HCT116 (cell line): ENCODE measurements at regions not wholly inside any gene's neighbourhood (a gene's known extent, or its start where the extent isn't known, plus 50 kb on each side); places are given as distances from the start of the nearest gene placed in this dataset.

Experiments used
- ATAC-seq: fragments of 200-7000 bp; cut with Tn5 transposase; 2 replicates; pipeline ENCODE4 v1.9.1; 2020; ENCODE audit warnings: mild to moderate bottlenecking, moderate library complexity
- BruUV-seq: library from RNA; stranded (reverse); fragments of 400-500 nt; replicated peaks from 2 replicates; lab custom pipeline; 2021; lab: Mats Ljungman, UMichigan
- CTCF ChIA-PET: fragments of 300-600 bp; sonication (Branson Sonifier 250); formaldehyde crosslinking; loops from one replicate; lab custom pipeline; 2021; ENCODE audit warnings: antibody characterized with exemption; lab: Charles Lee
- POLR2A ChIA-PET: fragments of 300-600, 350-600 bp; sonication (Branson Sonifier 250); formaldehyde crosslinking; loops from one replicate; lab custom pipeline; 2021; ENCODE audit warnings: antibody characterized with exemption; lab: Charles Lee
- RAD21 ChIA-PET, 2 experiments: fragments of 300-600 bp; sonication (Branson Sonifier 250); formaldehyde crosslinking; loops; one replicate each; lab custom pipeline; 2023; ENCODE audit warnings: low total read pairs in 2 of 2; ENCODE audit not compliant: uncharacterized antibody in 2 of 2, unreplicated experiment in 2 of 2, low non-redundant PET in 1 of 2; lab: Charles Lee
- DNase-seq: peaks from one replicate; pipeline ENCODE4 v3.0.0-alpha.2; 2010; ENCODE audit warnings: low read depth, low spot score
- H2AFZ ChIP-seq: fragments of 200-600 bp; shearing (Covaris generic), sonication (generic); 2 replicates; pipeline ENCODE4 v1.6.1; 2017; ENCODE audit warnings: low read depth, mixed run types, mixed read lengths, antibody characterized with exemption, low read length; ENCODE audit not compliant: poor library complexity, severe bottlenecking
- H3K27ac ChIP-seq: 2 replicates; pipeline ENCODE4 v1.5.1; 2012; ENCODE audit warnings: low read depth, low read length
- H3K27me3 ChIP-seq: fragments of 200-600 bp; sonication (generic); 2 replicates; pipeline ENCODE4 v1.6.1; 2016; ENCODE audit warnings: mixed run types, low read length, mixed read lengths; ENCODE audit not compliant: insufficient read depth
- H3K36me3 ChIP-seq, 2 experiments: fragments of 200-500 bp in 1 of 2; fragments of 200-600 bp in 1 of 2; sonication (Bioruptor generic) in 1 of 2; sonication (generic) in 1 of 2; 2 replicates each; pipeline versions ENCODE4 v1.5.1 to v1.6.1; 2014 to 2016; ENCODE audit warnings: low read length in 2 of 2, inconsistent platforms in 1 of 2, mixed read lengths in 1 of 2, mixed run types in 1 of 2; ENCODE audit not compliant: insufficient read depth in 2 of 2, control insufficient read depth in 1 of 2
- H3K4me1 ChIP-seq, 2 experiments: fragments of 200-600 bp in 1 of 2; sonication (generic) in 1 of 2; 2 replicates each; pipeline versions ENCODE4 v1.5.1 to v1.6.1; 2012 to 2017; ENCODE audit warnings: low read length in 2 of 2, inconsistent platforms in 1 of 2, mild to moderate bottlenecking in 1 of 2, mixed read lengths in 1 of 2, mixed run types in 1 of 2, moderate library complexity in 1 of 2; ENCODE audit not compliant: insufficient read depth in 2 of 2, control insufficient read depth in 1 of 2
- H3K4me2 ChIP-seq: fragments of 200-600 bp; sonication (generic); 2 replicates; pipeline ENCODE4 v1.6.1; 2017; ENCODE audit warnings: mixed run types, low read length, mixed read lengths
- H3K4me3 ChIP-seq, 2 experiments: fragments of 200-600 bp in 1 of 2; sonication (generic) in 1 of 2; replicated peaks in 1 of 2; 2 replicates each; pipeline ENCODE4 v1.5.1; 2011 to 2016; ENCODE audit warnings: low read length in 2 of 2, control low read depth in 1 of 2, low read depth in 1 of 2, mild to moderate bottlenecking in 1 of 2, mixed read lengths in 1 of 2, mixed run types in 1 of 2
- H3K79me2 ChIP-seq: fragments of 200-600 bp; sonication (generic); 2 replicates; pipeline ENCODE4 v1.6.1; 2017; ENCODE audit warnings: mild to moderate bottlenecking, mixed run types, low read length, moderate library complexity, mixed read lengths; ENCODE audit not compliant: insufficient read depth
- H3K9ac ChIP-seq: fragments of 200-600 bp; sonication (generic); 2 replicates; pipeline ENCODE4 v1.6.1; 2016; ENCODE audit warnings: low read length, mixed read lengths
- H3K9me2 ChIP-seq: fragments of 200-600 bp; sonication (generic), shearing (Covaris generic); 2 replicates; pipeline ENCODE4 v1.6.1; 2017; ENCODE audit warnings: mixed run types, mild to moderate bottlenecking, moderate library complexity; ENCODE audit not compliant: insufficient read depth
- H3K9me3 ChIP-seq, 2 experiments: fragments of 200-500 bp in 1 of 2; fragments of 200-600 bp in 1 of 2; sonication (Bioruptor generic) in 1 of 2; sonication (generic) in 1 of 2; 2 replicates each; pipeline ENCODE4 v1.6.1; 2014 to 2017; ENCODE audit warnings: low read length in 2 of 2, mixed read lengths in 2 of 2, inconsistent platforms in 1 of 2, low read depth in 1 of 2, mild to moderate bottlenecking in 1 of 2, mixed run types in 1 of 2, moderate library complexity in 1 of 2; ENCODE audit not compliant: control insufficient read depth in 1 of 2, insufficient read depth in 1 of 2
- H4K20me1 ChIP-seq: fragments of 200-600 bp; sonication (generic), shearing (Covaris generic); 2 replicates; pipeline ENCODE4 v1.6.1; 2017; ENCODE audit warnings: mixed run types, mild to moderate bottlenecking, moderate library complexity; ENCODE audit not compliant: insufficient read depth
- CBX3 ChIP-seq: IDR thresholded peaks from 2 replicates; pipeline ENCODE4 v1.6.1; 2012; ENCODE audit warnings: low read depth
- CEBPB ChIP-seq: IDR thresholded peaks from 2 replicates; pipeline ENCODE4 v1.6.1; 2012; ENCODE audit warnings: low read depth
- ELF1 ChIP-seq: IDR thresholded peaks from 2 replicates; pipeline ENCODE4 v1.6.1; 2012; ENCODE audit warnings: low read depth, borderline replicate concordance
- EZH2 ChIP-seq: fragments of 200-600 bp; sonication (generic); IDR thresholded peaks from 2 replicates; pipeline ENCODE4 v1.6.1; 2017; ENCODE audit warnings: antibody characterized with exemption, mixed run types
- EZH2phosphoT487 ChIP-seq: fragments of 200-600 bp; IDR thresholded peaks from 2 replicates; pipeline ENCODE4 v1.6.1; 2018; ENCODE audit warnings: antibody characterized with exemption, borderline replicate concordance
- FOSL1 ChIP-seq: IDR thresholded peaks from 2 replicates; pipeline ENCODE4 v1.6.1; 2012; ENCODE audit warnings: low read depth
- POLR2A ChIP-seq: IDR thresholded peaks from 2 replicates; pipeline ENCODE4 v1.7.0; 2011; ENCODE audit warnings: borderline replicate concordance; ENCODE audit not compliant: insufficient read depth, insufficient read length; ENCODE audit errors: extremely low read depth
- SRF ChIP-seq: IDR thresholded peaks from 2 replicates; pipeline ENCODE4 v1.6.1; 2012; ENCODE audit warnings: low read depth
- intact Hi-C: fragments of 100-400 bp; cut with micrococcal nuclease; formaldehyde crosslinking; loops from 2 replicates; pipeline ENCODE4 v1.10.0; 2022
- TF ChIP-seq, protein P1 (sequence below): IDR thresholded peaks from 2 replicates; pipeline ENCODE4 v1.6.1; 2012; ENCODE audit warnings: low read depth
- TF ChIP-seq, protein P2 (sequence below): IDR thresholded peaks from 2 replicates; pipeline ENCODE4 v1.6.1; 2011; ENCODE audit warnings: mild to moderate bottlenecking, low read length, moderate library complexity; ENCODE audit not compliant: insufficient replicate concordance; ENCODE audit errors: extremely low read depth

DNA sequence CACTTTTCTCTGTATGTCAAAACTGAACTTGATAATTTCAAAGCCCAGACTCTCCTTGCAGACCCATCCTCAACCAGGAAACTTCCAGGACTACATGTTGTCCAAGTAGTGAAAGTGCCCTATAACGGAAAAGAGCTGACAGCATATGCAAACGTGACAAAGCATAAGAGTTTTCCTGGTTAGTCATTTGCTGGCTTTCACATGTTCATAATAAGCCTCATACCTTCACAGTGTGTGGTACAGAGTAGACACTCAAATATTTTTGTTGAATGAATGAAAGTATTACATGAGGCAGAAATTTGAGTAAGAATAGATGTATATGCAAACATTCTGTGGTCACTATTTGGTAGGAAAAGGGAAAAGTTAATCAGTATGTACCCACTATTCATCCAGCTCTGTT is 473.3 kb downstream of the MRPL39 start:
- POLR2A ChIA-PET: no interaction called here
- Histone ChIP-seq H2AFZ (no peak overlapping the region), H3K4me1 (no peaks in the 10 kb centered on the region), H3K4me3 (no peak overlapping the region), H3K27ac (no peak overlapping the region), H3K4me2 (no peak overlapping the region), H4K20me1 (no peaks in the 10 kb centered on the region), H3K9me2 (no peaks in the 10 kb centered on the region), H3K36me3 (no peaks in the 10 kb centered on the region), H3K79me2 (no peaks in the 10 kb centered on the region), H3K9me3 (peaks cover 5 to 36% of the 10 kb centered on the region in 2 experiments; a peak in 2 of 4 replicates), H3K27me3 (no peaks in the 10 kb centered on the region), H3K9ac (no peak overlapping the region)
- BruUV-seq: no TSS peak
- RAD21 ChIA-PET: no interaction called here
- no peak for ATAC-seq
- intact Hi-C loops: no loop called here
- DNase-seq: no peak
- TF ChIP-seq ELF1 (no peak), FOSL1 (no peak), CEBPB (no peak), EZH2 (no peak), POLR2A (no peak), CBX3 (no peak), EZH2phosphoT487 (no peak), SRF (no peak)
- TF ChIP-seq, protein P1, sequence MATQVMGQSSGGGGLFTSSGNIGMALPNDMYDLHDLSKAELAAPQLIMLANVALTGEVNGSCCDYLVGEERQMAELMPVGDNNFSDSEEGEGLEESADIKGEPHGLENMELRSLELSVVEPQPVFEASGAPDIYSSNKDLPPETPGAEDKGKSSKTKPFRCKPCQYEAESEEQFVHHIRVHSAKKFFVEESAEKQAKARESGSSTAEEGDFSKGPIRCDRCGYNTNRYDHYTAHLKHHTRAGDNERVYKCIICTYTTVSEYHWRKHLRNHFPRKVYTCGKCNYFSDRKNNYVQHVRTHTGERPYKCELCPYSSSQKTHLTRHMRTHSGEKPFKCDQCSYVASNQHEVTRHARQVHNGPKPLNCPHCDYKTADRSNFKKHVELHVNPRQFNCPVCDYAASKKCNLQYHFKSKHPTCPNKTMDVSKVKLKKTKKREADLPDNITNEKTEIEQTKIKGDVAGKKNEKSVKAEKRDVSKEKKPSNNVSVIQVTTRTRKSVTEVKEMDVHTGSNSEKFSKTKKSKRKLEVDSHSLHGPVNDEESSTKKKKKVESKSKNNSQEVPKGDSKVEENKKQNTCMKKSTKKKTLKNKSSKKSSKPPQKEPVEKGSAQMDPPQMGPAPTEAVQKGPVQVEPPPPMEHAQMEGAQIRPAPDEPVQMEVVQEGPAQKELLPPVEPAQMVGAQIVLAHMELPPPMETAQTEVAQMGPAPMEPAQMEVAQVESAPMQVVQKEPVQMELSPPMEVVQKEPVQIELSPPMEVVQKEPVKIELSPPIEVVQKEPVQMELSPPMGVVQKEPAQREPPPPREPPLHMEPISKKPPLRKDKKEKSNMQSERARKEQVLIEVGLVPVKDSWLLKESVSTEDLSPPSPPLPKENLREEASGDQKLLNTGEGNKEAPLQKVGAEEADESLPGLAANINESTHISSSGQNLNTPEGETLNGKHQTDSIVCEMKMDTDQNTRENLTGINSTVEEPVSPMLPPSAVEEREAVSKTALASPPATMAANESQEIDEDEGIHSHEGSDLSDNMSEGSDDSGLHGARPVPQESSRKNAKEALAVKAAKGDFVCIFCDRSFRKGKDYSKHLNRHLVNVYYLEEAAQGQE: no peak
- TF ChIP-seq, protein P2, sequence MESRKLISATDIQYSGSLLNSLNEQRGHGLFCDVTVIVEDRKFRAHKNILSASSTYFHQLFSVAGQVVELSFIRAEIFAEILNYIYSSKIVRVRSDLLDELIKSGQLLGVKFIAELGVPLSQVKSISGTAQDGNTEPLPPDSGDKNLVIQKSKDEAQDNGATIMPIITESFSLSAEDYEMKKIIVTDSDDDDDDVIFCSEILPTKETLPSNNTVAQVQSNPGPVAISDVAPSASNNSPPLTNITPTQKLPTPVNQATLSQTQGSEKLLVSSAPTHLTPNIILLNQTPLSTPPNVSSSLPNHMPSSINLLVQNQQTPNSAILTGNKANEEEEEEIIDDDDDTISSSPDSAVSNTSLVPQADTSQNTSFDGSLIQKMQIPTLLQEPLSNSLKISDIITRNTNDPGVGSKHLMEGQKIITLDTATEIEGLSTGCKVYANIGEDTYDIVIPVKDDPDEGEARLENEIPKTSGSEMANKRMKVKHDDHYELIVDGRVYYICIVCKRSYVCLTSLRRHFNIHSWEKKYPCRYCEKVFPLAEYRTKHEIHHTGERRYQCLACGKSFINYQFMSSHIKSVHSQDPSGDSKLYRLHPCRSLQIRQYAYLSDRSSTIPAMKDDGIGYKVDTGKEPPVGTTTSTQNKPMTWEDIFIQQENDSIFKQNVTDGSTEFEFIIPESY: no peak
- CTCF ChIA-PET: no interaction called here
